GM12865 (cell line): ENCODE measurements at regions not wholly inside any gene's neighbourhood (a gene's known extent, or its start where the extent isn't known, plus 50 kb on each side); places are given as distances from the start of the nearest gene placed in this dataset.

ENCODE experiments used
- DNase-seq: peaks from one replicate; pipeline ENCODE4 v3.0.0; 2010; ENCODE audit warnings: low read depth
- H3K4me3 ChIP-seq: 2 replicates; pipeline ENCODE4 v1.5.1; 2011; ENCODE audit warnings: mild to moderate bottlenecking, low read depth, low read length, control low read depth
- CTCF ChIP-seq: IDR thresholded peaks from 2 replicates; pipeline ENCODE4 v1.5.1; 2011; ENCODE audit warnings: low read length, control low read depth, low read depth, inconsistent platforms; ENCODE audit not compliant: insufficient read depth; ENCODE audit errors: missing control alignments

- DNase-seq: no peak
- no peak overlapping the region for H3K4me3 ChIP-seq
- TF ChIP-seq CTCF: no peak
Observed at GRCh38 chr20:40810332-40811000, 121.4 kb upstream of the MAFB start.

- no peak for DNase-seq
- no peak for TF ChIP-seq CTCF
- no peak overlapping the region for H3K4me3 ChIP-seq
Observed at GRCh38 chr20:40811004-40811403, 122.0 kb upstream of the MAFB start.

- TF ChIP-seq CTCF: peak; percentile 5
- no peak for DNase-seq
- H3K4me3 ChIP-seq: no peak overlapping the region
Observed at GRCh38 chr20:40811660-40812414, 122.8 kb upstream of the MAFB start.

- TF ChIP-seq CTCF: no peak
- H3K4me3 ChIP-seq: no peak overlapping the region
- no peak for DNase-seq
Observed at GRCh38 chr20:40812415-40812925, 123.4 kb upstream of the MAFB start.

- TF ChIP-seq CTCF: no peak
- DNase-seq: no peak
- H3K4me3 ChIP-seq: no peak overlapping the region
Observed at GRCh38 chr20:40813029-40813431, 124.0 kb upstream of the MAFB start.

- H3K4me3 ChIP-seq: no peak overlapping the region
- no peak for DNase-seq
- TF ChIP-seq CTCF: no peak
Observed at GRCh38 chr20:40813708-40814630, 124.9 kb upstream of the MAFB start.
